ENCODE measurements at regions not wholly inside any gene's neighbourhood (a gene's known extent, or its start where the extent isn't known, plus 50 kb on each side); places are given as distances from the start of the nearest gene placed in this dataset.

GRCh38 chr20:6626805-6627204 is 140.7 kb upstream of the BMP2 start:
- Histone ChIP-seq H3K9me3 (ENCODE audit: control insufficient read depth in 1 of 2, insufficient read depth in 1 of 2, low read depth in 1 of 2, low read length in 2 of 2) (peaks cover 3 to 4% of the 10 kb centered on the region in 2 experiments; a peak in 1 of 4 replicates), H3K27me3 (ENCODE audit: insufficient read depth, low read length) (no peaks in the 10 kb centered on the region), H3K4me1 (ENCODE audit: control insufficient read depth in 1 of 2, insufficient read depth in 2 of 2, low read length in 2 of 2) (no peaks in the 10 kb centered on the region), H3K36me3 (ENCODE audit: control insufficient read depth in 1 of 2, insufficient read depth in 2 of 2, low read length in 2 of 2) (no peaks in the 10 kb centered on the region), H2AFZ (ENCODE audit: low read depth, low read length, poor library complexity, severe bottlenecking) (no peak overlapping the region), H3K9me2 (ENCODE audit: insufficient read depth) (no peaks in the 10 kb centered on the region), H3K4me3 (replicated peaks in 1 of 2; ENCODE audit: low read depth in 1 of 2, low read length in 2 of 2) (no peak overlapping the region), H3K79me2 (ENCODE audit: insufficient read depth, low read length) (no peaks in the 10 kb centered on the region), H3K27ac (ENCODE audit: low read depth, low read length) (no peak overlapping the region), H3K4me2 (ENCODE audit: low read length) (no peak overlapping the region), H4K20me1 (ENCODE audit: insufficient read depth) (no peaks in the 10 kb centered on the region), H3K9ac (ENCODE audit: low read length) (no peak overlapping the region)
- intact Hi-C loops (cut with micrococcal nuclease) = no loop called here
- no TSS peak for BruUV-seq (replicated peaks)
- ChIA-PET POLR2A (no interaction called here), CTCF (no interaction called here), RAD21 (ENCODE audit: low non-redundant PET in 1 of 2, low total read pairs in 2 of 2, uncharacterized antibody in 2 of 2, unreplicated experiment in 2 of 2) (no interaction called here)
- TF ChIP-seq SIN3A (IDR thresholded peaks at IDR 0.05; ENCODE audit: low read depth) (no peak), YY1 (IDR thresholded peaks at IDR 0.05; ENCODE audit: extremely low read depth, insufficient replicate concordance, low read depth, low read length) (no peak), ATF3 (IDR thresholded peaks at IDR 0.05) (no peak)
- DNase-seq (ENCODE audit: low read depth, low spot score) (no peak), ATAC-seq (no peak)

- H3K9me3 ChIP-seq (ENCODE audit: control insufficient read depth in 1 of 2, insufficient read depth in 1 of 2, low read depth in 1 of 2, low read length in 2 of 2) = peaks cover 2 to 3% of the 10 kb centered on the region in 2 experiments; a peak in 1 of 4 replicates
- H4K20me1 ChIP-seq (ENCODE audit: insufficient read depth) = no peaks in the 10 kb centered on the region
- no peak for ATAC-seq
- no peak overlapping the region for H3K4me2 ChIP-seq (ENCODE audit: low read length)
- intact Hi-C loops (cut with micrococcal nuclease) = no loop called here
- no peak overlapping the region for H3K9ac ChIP-seq (ENCODE audit: low read length)
- no peaks in the 10 kb centered on the region for H3K4me1 ChIP-seq (ENCODE audit: control insufficient read depth in 1 of 2, insufficient read depth in 2 of 2, low read length in 2 of 2)
- H3K27me3 ChIP-seq (ENCODE audit: insufficient read depth, low read length) = no peaks in the 10 kb centered on the region
- no peak for DNase-seq (ENCODE audit: low read depth, low spot score)
- ChIA-PET CTCF (interaction anchor here (1.2 to 1.5 kb wide), 2 partner anchors 10 to 13 kb away, joined by 3 read pairs; no protein-coding TSS in a partner anchor), RAD21 (ENCODE audit: low non-redundant PET in 1 of 2, low total read pairs in 2 of 2, uncharacterized antibody in 2 of 2, unreplicated experiment in 2 of 2) (no interaction called here), POLR2A (no interaction called here)
- no peak overlapping the region for H3K4me3 ChIP-seq (replicated peaks in 1 of 2; ENCODE audit: low read depth in 1 of 2, low read length in 2 of 2)
- no TSS peak for BruUV-seq (replicated peaks)
- H2AFZ ChIP-seq (ENCODE audit: low read depth, low read length, poor library complexity, severe bottlenecking) = no peak overlapping the region
- H3K36me3 ChIP-seq (ENCODE audit: control insufficient read depth in 1 of 2, insufficient read depth in 2 of 2, low read length in 2 of 2) = no peaks in the 10 kb centered on the region
- no peaks in the 10 kb centered on the region for H3K79me2 ChIP-seq (ENCODE audit: insufficient read depth, low read length)
- no peaks in the 10 kb centered on the region for H3K9me2 ChIP-seq (ENCODE audit: insufficient read depth)
- H3K27ac ChIP-seq (ENCODE audit: low read depth, low read length) = no peak overlapping the region
- TF ChIP-seq, protein P1, sequence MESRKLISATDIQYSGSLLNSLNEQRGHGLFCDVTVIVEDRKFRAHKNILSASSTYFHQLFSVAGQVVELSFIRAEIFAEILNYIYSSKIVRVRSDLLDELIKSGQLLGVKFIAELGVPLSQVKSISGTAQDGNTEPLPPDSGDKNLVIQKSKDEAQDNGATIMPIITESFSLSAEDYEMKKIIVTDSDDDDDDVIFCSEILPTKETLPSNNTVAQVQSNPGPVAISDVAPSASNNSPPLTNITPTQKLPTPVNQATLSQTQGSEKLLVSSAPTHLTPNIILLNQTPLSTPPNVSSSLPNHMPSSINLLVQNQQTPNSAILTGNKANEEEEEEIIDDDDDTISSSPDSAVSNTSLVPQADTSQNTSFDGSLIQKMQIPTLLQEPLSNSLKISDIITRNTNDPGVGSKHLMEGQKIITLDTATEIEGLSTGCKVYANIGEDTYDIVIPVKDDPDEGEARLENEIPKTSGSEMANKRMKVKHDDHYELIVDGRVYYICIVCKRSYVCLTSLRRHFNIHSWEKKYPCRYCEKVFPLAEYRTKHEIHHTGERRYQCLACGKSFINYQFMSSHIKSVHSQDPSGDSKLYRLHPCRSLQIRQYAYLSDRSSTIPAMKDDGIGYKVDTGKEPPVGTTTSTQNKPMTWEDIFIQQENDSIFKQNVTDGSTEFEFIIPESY (IDR thresholded peaks at IDR 0.05; ENCODE audit: extremely low read depth, insufficient replicate concordance, low read length) = no peak
- no peak for TF ChIP-seq YY1 (IDR thresholded peaks at IDR 0.05; ENCODE audit: extremely low read depth, insufficient replicate concordance, low read depth, low read length)
Observed at GRCh38 chr20:6623989-6624388, 143.5 kb upstream of the BMP2 start.

Measured in HCT116 (cell line).